Heart right ventricle (tissue), 16 donors: ENCODE measurements at regions not wholly inside any gene's neighbourhood (a gene's known extent, or its start where the extent isn't known, plus 50 kb on each side); places are given as distances from the start of the nearest gene placed in this dataset.

Source experiments
- ATAC-seq, 8 donors: fragments of 200-7000 bp; cut with Tn5 transposase; one replicate each; pipeline ENCODE4 v1.9.1; 2020; ENCODE audit warnings: mild to moderate bottlenecking in 8 of 8, moderate library complexity in 8 of 8, moderate number of reproducible peaks in 1 of 8
- DNase-seq, 2 donors: peaks; one replicate each; pipeline ENCODE4 v3.0.0-alpha.2; 2020
- H3K27ac ChIP-seq, 10 donors: fragments of 200-600 bp; sonication (generic) in 2 of 10; one replicate each; pipeline versions ENCODE4 v1.5.0 to v1.8.0; 2020 to 2022; ENCODE audit warnings: mild to moderate bottlenecking in 3 of 10
- H3K27me3 ChIP-seq, 7 donors: fragments of 200-600 bp; one replicate each; pipeline ENCODE4 v1.8.0; 2021 to 2022; ENCODE audit warnings: mild to moderate bottlenecking in 2 of 7
- H3K36me3 ChIP-seq, 9 donors: fragments of 200-600 bp; sonication (generic) in 1 of 9; one replicate each; pipeline versions ENCODE4 v1.5.0 to v1.8.0; 2020 to 2022; ENCODE audit warnings: mild to moderate bottlenecking in 2 of 9
- H3K4me1 ChIP-seq, 9 donors: fragments of 200-600 bp; sonication (generic) in 1 of 9; one replicate each; pipeline versions ENCODE4 v1.5.0 to v1.8.0; 2020 to 2022; ENCODE audit warnings: mild to moderate bottlenecking in 4 of 9
- H3K4me3 ChIP-seq, 10 donors: fragments of 200-600 bp; sonication (generic) in 2 of 10; one replicate each; pipeline versions ENCODE4 v1.5.0 to v1.8.0; 2020 to 2022; ENCODE audit warnings: mild to moderate bottlenecking in 7 of 10, moderate library complexity in 2 of 10
- H3K9me3 ChIP-seq, 11 donors: fragments of 200-600 bp in 10 of 11; sonication (generic) in 2 of 11; one replicate each; pipeline versions ENCODE4 v1.5.0 to v1.8.0; 2013 to 2022; ENCODE audit warnings: mild to moderate bottlenecking in 2 of 11, control low read depth in 1 of 11, moderate library complexity in 1 of 11
- CTCF ChIP-seq, 9 donors: fragments of 200-600 bp; sonication (generic) in 2 of 9; IDR thresholded peaks; one replicate each; pipeline versions ENCODE4 v1.5.0 to v1.8.0; 2021 to 2022; ENCODE audit warnings: antibody characterized with exemption in 9 of 9, mild to moderate bottlenecking in 5 of 9, moderate library complexity in 1 of 9
- WGBS, 2 donors: extraction: QIAGEN DNeasy Blood & Tissue Kit; methylation state at CpG; one replicate each; pipeline ENCODE4 v1.1.7; 2013; ENCODE audit warnings: inconsistent platforms in 1 of 2; 5-methylcytosine and 5-hydroxymethylcytosine counted together
- intact Hi-C, 10 donors: fragments of 100-400 bp; cut with DNase I; formaldehyde crosslinking; loops; one replicate each; pipeline versions ENCODE4 v1.11.1 to v1.14.2; 2022
- donor health status: Arrhythmogenic right ventricular cardiomyopathy.
- donor health status: ischemic (EF 13 %, LVEDD 7.1; RV severe dilation, severe dysfunction).
- donor health status: healthy with polysubstance abuse.
- donor health status: DM: no; HTN: yes; CAD: no.
- donor health status: DM: no; HTN: no; CAD: no.
- donor health status: ischemic (EF 25% LVEDD 6.9; RV normal size, moderate dysfunction).
- donor health status: ischemic (EF 25% LVEDD 5.7; RV mildly dilated, moderate dysfunction).
- donor health status: healthy.
- donor health status: DM: yes; HTN: yes; CAD: no.
- donor health status: Ischemic cardiomyopathy.
- donor health status: ischemic (EF 35%, LVEDD 5.7; RV mildly dilated, moderate dysfunction).
- donor health status: nonischemic (EF 11% LVEDD 7.7; RV severe dilation, severe dysfunction).
- donor health status: DM: yes; HTN: yes; CAD: no.
- donor health status: PGD.
- donor health status: ischemic (EF 29% LVEDD 5.4; RV normal size, mild dysfunction).
- donor health status: nonischemic (EF 23%, LVEDD 6.1; RV moderate dilation, normal function).

GRCh38 chr18:45417392-45417791 lies 197.9 kb upstream of the SLC14A2 start:
- DNase-seq, result no peak
- Histone ChIP-seq H3K27me3 (peaks cover 0 to 3% (median 0%) of the 10 kb centered on the region in 7 donors), H3K27ac (no peak overlapping the region), H3K4me1 (no peaks in the 10 kb centered on the region), H3K4me3 (no peak overlapping the region), H3K36me3 (no peaks in the 10 kb centered on the region), H3K9me3 (no peaks in the 10 kb centered on the region)
- no peak for TF ChIP-seq CTCF (IDR thresholded peaks at IDR 0.05)
- WGBS, 2 donors, result 50 to 51% methylated on average over 3 of the region's 3 CpGs
- ATAC-seq, result no peak
- intact Hi-C loops, result no loop called here

- ATAC-seq, result no peak
- H3K27me3 ChIP-seq, result peaks cover 0 to 7% (median 0%) of the 10 kb centered on the region in 7 donors
- DNase-seq, result no peak
- intact Hi-C loops, result no loop called here
- no peaks in the 10 kb centered on the region for H3K9me3 ChIP-seq
- no peak overlapping the region for H3K27ac ChIP-seq
- no peaks in the 10 kb centered on the region for H3K36me3 ChIP-seq
- no peak overlapping the region for H3K4me3 ChIP-seq
- H3K4me1 ChIP-seq, result no peaks in the 10 kb centered on the region
- no peak for TF ChIP-seq CTCF (IDR thresholded peaks at IDR 0.05)
Measured at GRCh38 chr18:45423659-45424058, 191.6 kb upstream of the SLC14A2 start.

- H3K4me3 ChIP-seq, result no peak overlapping the region
- no peak overlapping the region for H3K27ac ChIP-seq
- H3K9me3 ChIP-seq, result no peaks in the 10 kb centered on the region
- TF ChIP-seq CTCF (IDR thresholded peaks at IDR 0.05), result no peak
- DNase-seq (no peak), ATAC-seq (no peak)
- H3K27me3 ChIP-seq, result peaks cover 0 to 7% (median 0%) of the 10 kb centered on the region in 7 donors
- intact Hi-C loops, result no loop called here
- no peaks in the 10 kb centered on the region for H3K36me3 ChIP-seq
- peaks cover 0 to under 1% (median 0%) of the 10 kb centered on the region in 9 donors for H3K4me1 ChIP-seq
Measured at GRCh38 chr18:45430041-45430440, 185.2 kb upstream of the SLC14A2 start.

- ATAC-seq, result no peak
- TF ChIP-seq CTCF (IDR thresholded peaks at IDR 0.05), result no peak
- intact Hi-C loops, result no loop called here
- WGBS, 2 donors, result 53 to 73% methylated on average over 3 of the region's 3 CpGs
- H3K4me3 ChIP-seq, result no peak overlapping the region
- peaks cover 0 to 8% (median 0%) of the 10 kb centered on the region in 9 donors for H3K4me1 ChIP-seq
- no peaks in the 10 kb centered on the region for H3K9me3 ChIP-seq
- H3K27ac ChIP-seq, result no peak overlapping the region
- no peaks in the 10 kb centered on the region for H3K36me3 ChIP-seq
- no peaks in the 10 kb centered on the region for H3K27me3 ChIP-seq
- DNase-seq, result no peak
Measured at GRCh38 chr18:45435810-45436209, 179.5 kb upstream of the SLC14A2 start.

GRCh38 chr18:45437366-45437765 lies 177.9 kb upstream of the SLC14A2 start:
- Histone ChIP-seq H3K9me3 (no peaks in the 10 kb centered on the region), H3K27me3 (no peaks in the 10 kb centered on the region), H3K36me3 (no peaks in the 10 kb centered on the region), H3K27ac (no peak overlapping the region), H3K4me3 (no peak overlapping the region), H3K4me1 (peaks cover 0 to 8% (median 0%) of the 10 kb centered on the region in 9 donors)
- no peak for TF ChIP-seq CTCF (IDR thresholded peaks at IDR 0.05)
- 93% methylated on average over 9 of the region's 9 CpGs for WGBS, 2 donors
- no peak for DNase-seq
- ATAC-seq, result no peak
- intact Hi-C loops, result no loop called here
